Hepatocyte (in vitro differentiated cells): ENCODE measurements at regions not wholly inside any gene's neighbourhood (a gene's known extent, or its start where the extent isn't known, plus 50 kb on each side); places are given as distances from the start of the nearest gene placed in this dataset.

Experiments used
- DNase-seq: peaks from one replicate; pipeline ENCODE4 v3.0.0-alpha.2; 2016; ENCODE audit warnings: low spot score
- H2AFZ ChIP-seq: fragments of 200-600 bp; sonication (generic); 2 replicates; pipeline ENCODE4 v1.6.0; 2016; ENCODE audit warnings: antibody characterized with exemption, mild to moderate bottlenecking
- H3K27ac ChIP-seq: fragments of 200-600 bp; sonication (generic); 2 replicates; pipeline ENCODE4 v1.5.1; 2016; ENCODE audit warnings: mild to moderate bottlenecking
- H3K27me3 ChIP-seq: fragments of 200-600 bp; sonication (generic); 2 replicates; pipeline ENCODE4 v1.6.1; 2016
- H3K36me3 ChIP-seq: fragments of 200-600 bp; sonication (generic); replicated peaks from 2 replicates; pipeline ENCODE4 v1.5.1; 2016; ENCODE audit warnings: low read depth; ENCODE audit not compliant: insufficient read depth
- H3K4me1 ChIP-seq: fragments of 200-600 bp; sonication (generic); 2 replicates; pipeline ENCODE4 v1.5.1; 2016; ENCODE audit warnings: mild to moderate bottlenecking, moderate library complexity; ENCODE audit not compliant: insufficient read depth
- H3K4me2 ChIP-seq: fragments of 200-600 bp; sonication (generic); 2 replicates; pipeline ENCODE4 v1.6.0; 2016
- H3K4me3 ChIP-seq: fragments of 200-600 bp; sonication (generic); 2 replicates; pipeline ENCODE4 v1.5.1; 2016; ENCODE audit warnings: mild to moderate bottlenecking
- H3K79me2 ChIP-seq: fragments of 200-600 bp; sonication (generic); 2 replicates; pipeline ENCODE4 v1.6.0; 2017; ENCODE audit warnings: mild to moderate bottlenecking
- H3K9me2 ChIP-seq: fragments of 200-600 bp; sonication (generic); replicated peaks from 2 replicates; pipeline ENCODE4 v1.6.0; 2017; ENCODE audit warnings: mild to moderate bottlenecking; ENCODE audit not compliant: insufficient read depth
- H3K9me3 ChIP-seq: fragments of 200-600 bp; sonication (generic); 2 replicates; pipeline ENCODE4 v1.5.1; 2016; ENCODE audit warnings: low read depth, mild to moderate bottlenecking
- H4K20me1 ChIP-seq: fragments of 200-600 bp; sonication (generic); 2 replicates; pipeline ENCODE4 v1.6.0; 2016; ENCODE audit warnings: mild to moderate bottlenecking; ENCODE audit not compliant: insufficient read depth, poor library complexity, severe bottlenecking
- CTCF ChIP-seq: fragments of 200-600 bp; sonication (generic); IDR thresholded peaks from 2 replicates; pipeline ENCODE4 v1.5.1; 2016; ENCODE audit warnings: antibody characterized with exemption, mild to moderate bottlenecking; ENCODE audit not compliant: poor library complexity
- EZH2 ChIP-seq: fragments of 200-600 bp; sonication (generic); IDR thresholded peaks from 2 replicates; pipeline ENCODE4 v1.6.1; 2016; ENCODE audit warnings: antibody characterized with exemption, mild to moderate bottlenecking, borderline replicate concordance
- EZH2phosphoT487 ChIP-seq: fragments of 200-600 bp; sonication (generic); IDR thresholded peaks from one replicate; pipeline ENCODE4 v1.6.1; 2018; ENCODE audit warnings: antibody characterized with exemption, mild to moderate bottlenecking, low read depth, moderate library complexity; ENCODE audit not compliant: unreplicated experiment, severe bottlenecking
- WGBS: methylation state at CpG from one replicate; pipeline ENCODE4 v1.1.6; 2016; ENCODE audit warnings: low lambda C conversion rate; ENCODE audit errors: missing lambda C conversion rate; 5-methylcytosine and 5-hydroxymethylcytosine counted together

GRCh38 chr2:8153258-8153718 lies 528.6 kb upstream of the ID2 start:
- 96% methylated on average over 8 of the region's 8 CpGs for WGBS
- TF ChIP-seq EZH2 (no peak), EZH2phosphoT487 (no peak), CTCF (no peak)
- no peak for DNase-seq

DNA sequence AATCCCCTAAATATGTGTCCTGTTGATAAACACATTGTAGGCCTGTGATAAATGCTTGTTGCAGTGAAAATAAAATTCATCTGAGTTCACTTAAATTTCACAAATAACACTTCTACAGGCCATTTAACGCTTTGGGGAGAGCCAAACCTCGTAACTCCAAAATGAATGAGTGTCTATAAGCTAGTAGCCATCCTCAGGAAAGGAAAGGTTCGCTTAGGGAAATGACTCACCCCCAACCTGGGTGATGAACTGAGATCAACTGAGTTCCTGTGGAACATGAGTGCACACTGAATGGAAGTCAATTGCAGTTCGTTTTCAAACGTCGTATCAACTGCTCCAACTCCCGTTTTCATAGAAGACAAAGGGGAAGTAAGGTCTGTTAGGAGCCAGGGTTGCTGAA lies 527.6 kb upstream of the ID2 start:
- no peaks in the 10 kb centered on the region for H3K9me2 ChIP-seq
- no peaks in the 10 kb centered on the region for H3K79me2 ChIP-seq
- H3K4me1 ChIP-seq: peaks cover 9% of the 10 kb centered on the region
- DNase-seq: no peak
- WGBS: 92% methylated on average over 7 of the region's 7 CpGs
- H3K27ac ChIP-seq: no peak overlapping the region
- H2AFZ ChIP-seq: no peak overlapping the region
- no peaks in the 10 kb centered on the region for H3K9me3 ChIP-seq
- no peaks in the 10 kb centered on the region for H4K20me1 ChIP-seq
- H3K4me3 ChIP-seq: no peak overlapping the region
- H3K36me3 ChIP-seq: no peaks in the 10 kb centered on the region
- TF ChIP-seq EZH2 (no peak), EZH2phosphoT487 (no peak), CTCF (no peak)
- H3K27me3 ChIP-seq: no peaks in the 10 kb centered on the region
- no peak overlapping the region for H3K4me2 ChIP-seq

More at GRCh38 chr2:8153258-8153718, 528.6 kb upstream of the ID2 start:
- Histone ChIP-seq H3K9me2 (no peaks in the 10 kb centered on the region), H3K36me3 (no peaks in the 10 kb centered on the region), H3K4me3 (no peak overlapping the region), H2AFZ (no peak overlapping the region), H4K20me1 (no peaks in the 10 kb centered on the region), H3K9me3 (no peaks in the 10 kb centered on the region), H3K79me2 (no peaks in the 10 kb centered on the region), H3K4me2 (no peak overlapping the region), H3K4me1 (peaks cover 9% of the 10 kb centered on the region), H3K27ac (no peak overlapping the region), H3K27me3 (no peaks in the 10 kb centered on the region)

DNA sequence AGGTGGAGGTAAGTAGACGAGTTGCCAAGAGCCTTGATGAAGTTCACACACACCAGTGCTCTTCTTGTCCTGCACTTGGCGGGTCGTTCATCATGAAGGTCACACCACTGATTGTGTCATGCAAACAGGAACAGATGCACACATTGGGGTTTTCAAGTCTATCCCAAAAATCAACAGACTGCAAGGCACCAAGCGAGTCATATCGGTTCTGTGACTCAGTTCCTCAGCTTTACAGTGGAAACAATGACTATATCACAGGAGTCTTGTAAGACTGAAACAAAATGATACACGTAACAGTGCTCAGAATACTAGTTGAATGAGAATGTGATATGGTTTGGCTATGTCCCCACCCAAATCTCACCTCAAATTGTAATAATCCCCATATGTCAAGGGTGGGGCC lies 526.9 kb upstream of the ID2 start:
- Histone ChIP-seq H3K4me2 (no peak overlapping the region), H3K27ac (no peak overlapping the region), H3K9me3 (no peaks in the 10 kb centered on the region), H3K36me3 (no peaks in the 10 kb centered on the region), H3K79me2 (no peaks in the 10 kb centered on the region), H4K20me1 (no peaks in the 10 kb centered on the region), H2AFZ (no peak overlapping the region), H3K4me3 (no peak overlapping the region), H3K27me3 (no peaks in the 10 kb centered on the region), H3K9me2 (no peaks in the 10 kb centered on the region), H3K4me1 (peaks cover 5% of the 10 kb centered on the region)
- 94% methylated on average over 6 of the region's 6 CpGs for WGBS
- no peak for TF ChIP-seq EZH2phosphoT487
- TF ChIP-seq EZH2: no peak
- TF ChIP-seq CTCF: no peak
- DNase-seq: no peak
